ENCODE measurements at regions not wholly inside any gene's neighbourhood (a gene's known extent, or its start where the extent isn't known, plus 50 kb on each side); places are given as distances from the start of the nearest gene placed in this dataset.

DNA sequence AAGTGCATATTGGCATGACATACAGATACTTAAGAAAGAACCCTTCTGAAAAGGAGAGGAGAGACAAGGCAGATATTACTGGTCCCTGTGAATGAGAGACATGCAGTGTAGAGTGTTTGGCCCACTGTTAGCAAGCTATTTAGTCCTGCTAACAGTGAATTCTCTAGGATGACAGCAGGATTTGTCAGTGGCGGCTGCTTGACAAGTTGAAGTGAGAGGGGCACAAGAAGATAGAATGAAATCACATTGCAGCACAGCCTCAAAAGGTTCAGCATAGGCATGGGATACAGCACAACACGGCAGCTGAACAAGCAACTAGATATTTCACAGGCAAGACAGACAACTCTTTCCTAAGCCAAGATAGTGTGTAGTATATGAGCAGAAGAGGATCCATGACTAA lies 407.9 kb downstream of the PLA2G4A start:
- H3K36me3 ChIP-seq = no peaks in the 10 kb centered on the region
- no peaks in the 10 kb centered on the region for H3K9me3 ChIP-seq (replicated peaks)
- H3K4me1 ChIP-seq = no peaks in the 10 kb centered on the region
- no peaks in the 10 kb centered on the region for H3K27me3 ChIP-seq (ENCODE audit: low read depth)
- no peak overlapping the region for H3K4me3 ChIP-seq
- intact Hi-C loops (cut with micrococcal nuclease) = no loop called here
- peak overlapping the region; percentile 25 for H3K27ac ChIP-seq (replicated peaks)
- DNase-seq = no peak
- no peak for TF ChIP-seq CTCF (IDR thresholded peaks at IDR 0.05; ENCODE audit: borderline replicate concordance)

DNA sequence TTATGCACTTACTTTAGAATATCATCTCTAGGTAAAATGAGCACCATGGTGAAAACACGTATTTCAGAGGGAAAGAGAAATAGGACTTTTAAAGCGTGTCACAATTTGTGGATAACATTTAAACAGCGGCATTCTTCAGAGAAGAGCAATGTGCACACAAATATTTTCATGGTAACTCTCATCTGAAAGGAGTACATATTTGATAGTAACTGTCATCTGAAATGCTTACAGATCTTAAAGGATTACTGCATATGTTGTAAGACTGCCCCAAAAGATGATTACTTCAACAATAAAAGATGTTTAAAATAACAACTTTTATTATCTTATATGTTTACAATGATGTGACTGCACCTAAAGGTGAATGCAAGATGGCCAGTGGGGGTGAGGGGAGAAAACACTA lies 408.8 kb downstream of the PLA2G4A start:
- Histone ChIP-seq H3K4me1 (no peaks in the 10 kb centered on the region), H3K27me3 (ENCODE audit: low read depth) (no peaks in the 10 kb centered on the region), H3K27ac (replicated peaks) (peak overlapping the region; percentile 25), H3K9me3 (replicated peaks) (no peaks in the 10 kb centered on the region), H3K36me3 (no peaks in the 10 kb centered on the region), H3K4me3 (no peak overlapping the region)
- no peak for DNase-seq
- TF ChIP-seq CTCF (IDR thresholded peaks at IDR 0.05; ENCODE audit: borderline replicate concordance) = no peak
- intact Hi-C loops (cut with micrococcal nuclease) = no loop called here

- intact Hi-C loops (cut with micrococcal nuclease) = no loop called here
- TF ChIP-seq CTCF (IDR thresholded peaks at IDR 0.05; ENCODE audit: borderline replicate concordance) = no peak
These were observed 413.2 kb downstream of the PLA2G4A start for GRCh38 chr1:187241971-187242370.

DNA sequence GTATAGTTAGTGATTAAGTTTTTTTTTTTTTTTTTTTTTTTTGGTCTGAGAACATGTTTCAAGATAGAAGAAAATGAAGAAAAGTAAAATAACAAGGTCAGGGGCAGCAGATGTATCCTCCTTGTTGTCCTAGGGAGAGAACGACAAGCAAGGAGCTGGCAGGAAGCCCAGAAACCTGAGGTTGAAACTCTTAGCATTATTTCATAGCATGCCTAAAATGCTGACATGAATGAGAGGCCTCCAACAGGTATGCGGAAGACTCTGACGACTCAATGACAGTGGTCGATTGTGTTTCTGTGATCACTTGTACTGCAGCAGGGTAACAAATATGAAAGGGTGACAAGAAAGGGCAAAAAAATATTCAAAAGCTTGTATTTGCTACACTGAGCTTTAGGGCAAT lies 415.9 kb downstream of the PLA2G4A start:
- Histone ChIP-seq H3K36me3 (no peaks in the 10 kb centered on the region), H3K27ac (replicated peaks) (no peak overlapping the region), H3K27me3 (ENCODE audit: low read depth) (no peaks in the 10 kb centered on the region), H3K4me1 (no peaks in the 10 kb centered on the region), H3K4me3 (no peak overlapping the region), H3K9me3 (replicated peaks) (no peaks in the 10 kb centered on the region)
- no peak for TF ChIP-seq CTCF (IDR thresholded peaks at IDR 0.05; ENCODE audit: borderline replicate concordance)
- no peak for DNase-seq
- intact Hi-C loops (cut with micrococcal nuclease) = no loop called here

More at GRCh38 chr1:187241971-187242370, 413.2 kb downstream of the PLA2G4A start:
- Histone ChIP-seq H3K9me3 (replicated peaks) (no peaks in the 10 kb centered on the region), H3K36me3 (no peaks in the 10 kb centered on the region), H3K4me3 (no peak overlapping the region), H3K4me1 (no peaks in the 10 kb centered on the region), H3K27ac (replicated peaks) (no peak overlapping the region), H3K27me3 (ENCODE audit: low read depth) (no peaks in the 10 kb centered on the region)
- DNase-seq = no peak

DNA sequence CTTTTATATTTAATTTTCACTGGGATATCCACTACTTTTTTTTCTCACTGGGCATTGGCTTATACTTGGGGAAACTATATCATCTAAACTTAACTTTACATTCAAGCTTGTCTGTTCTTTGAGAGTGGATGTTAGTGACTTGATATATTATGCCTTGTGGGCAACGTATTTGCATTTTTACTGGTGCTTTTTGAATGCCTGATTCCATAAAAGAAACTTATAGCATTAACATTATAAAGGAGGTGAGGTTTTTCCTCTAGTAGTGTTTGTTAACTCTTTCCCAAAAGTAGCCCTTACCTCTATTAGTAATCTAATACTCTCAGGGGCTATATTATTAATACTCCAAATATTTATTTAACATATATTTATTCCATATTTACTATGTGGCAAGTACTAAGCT lies 416.5 kb downstream of the PLA2G4A start:
- no peak for DNase-seq
- Histone ChIP-seq H3K4me3 (no peak overlapping the region), H3K9me3 (replicated peaks) (no peaks in the 10 kb centered on the region), H3K36me3 (no peaks in the 10 kb centered on the region), H3K27ac (replicated peaks) (no peak overlapping the region), H3K4me1 (no peaks in the 10 kb centered on the region), H3K27me3 (ENCODE audit: low read depth) (no peaks in the 10 kb centered on the region)
- no peak for TF ChIP-seq CTCF (IDR thresholded peaks at IDR 0.05; ENCODE audit: borderline replicate concordance)
- intact Hi-C loops (cut with micrococcal nuclease) = no loop called here

GRCh38 chr1:187249196-187249595 lies 420.4 kb downstream of the PLA2G4A start:
- TF ChIP-seq CTCF (IDR thresholded peaks at IDR 0.05; ENCODE audit: borderline replicate concordance) = no peak

More at GRCh38 chr1:187249196-187249595, 420.4 kb downstream of the PLA2G4A start:
- no peak overlapping the region for H3K27ac ChIP-seq (replicated peaks)
- no peak overlapping the region for H3K4me3 ChIP-seq
- intact Hi-C loops (cut with micrococcal nuclease) = no loop called here
- H3K27me3 ChIP-seq (ENCODE audit: low read depth) = no peaks in the 10 kb centered on the region
- DNase-seq = no peak
- no peaks in the 10 kb centered on the region for H3K4me1 ChIP-seq
- H3K9me3 ChIP-seq (replicated peaks) = no peaks in the 10 kb centered on the region
- no peaks in the 10 kb centered on the region for H3K36me3 ChIP-seq
